ENCODE measurements at regions not wholly inside any gene's neighbourhood (a gene's known extent, or its start where the extent isn't known, plus 50 kb on each side); places are given as distances from the start of the nearest gene placed in this dataset.
A peak's percentile ranks its signal among the peaks of the same experiment; 100 is the strongest.

DNA sequence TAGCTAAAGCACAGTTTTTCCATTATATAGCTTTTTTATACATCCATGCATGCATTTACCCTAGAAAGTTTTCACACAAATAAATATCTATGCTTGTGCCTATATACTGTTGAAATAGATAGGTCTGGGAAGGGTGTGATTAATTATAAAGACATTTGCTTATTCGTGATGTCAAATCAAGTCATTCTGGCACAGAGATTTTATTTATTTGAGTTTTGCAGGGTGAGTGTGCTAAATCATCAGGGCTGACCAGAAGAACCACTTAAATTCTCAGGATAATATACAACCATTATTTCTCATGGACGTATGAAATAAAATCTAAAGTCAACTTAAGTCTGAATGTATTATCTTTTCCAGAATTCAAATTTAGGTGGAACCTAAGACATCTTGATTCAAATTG lies 295.5 kb downstream of the EPHA4 start:
- DNase-seq = no peak

- no peak for DNase-seq
Measured at GRCh38 chr2:221282386-221282785, 289.7 kb downstream of the EPHA4 start.

DNA sequence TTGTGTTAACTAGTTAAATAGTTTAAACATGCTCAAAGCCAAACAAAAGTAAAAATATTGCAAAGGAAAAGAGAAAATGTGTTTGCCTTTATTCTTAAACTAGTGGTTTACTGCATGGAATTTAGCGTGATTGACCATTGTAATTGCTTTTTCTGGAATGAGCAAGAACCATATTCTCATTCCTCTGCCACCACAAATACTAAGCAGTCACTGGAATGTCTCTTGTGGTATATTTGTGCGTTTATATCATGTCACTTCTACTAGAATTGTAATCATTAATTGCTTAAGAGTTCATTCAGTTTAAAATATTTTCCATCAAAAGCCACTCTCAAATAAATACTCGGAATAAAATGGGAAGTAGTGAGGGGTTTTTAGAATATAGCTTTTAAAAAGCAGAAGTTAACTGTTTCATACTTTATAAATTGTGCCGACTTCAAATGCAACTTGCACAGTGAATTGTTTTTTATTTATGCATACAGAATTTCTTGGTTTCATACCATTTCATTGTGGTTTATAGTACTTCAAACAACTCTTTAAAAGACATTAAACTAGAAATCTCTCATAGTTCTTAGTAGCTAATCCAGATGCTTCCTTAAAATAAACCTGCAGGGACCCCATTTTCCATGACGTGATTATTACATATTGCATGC lies 288.1 kb downstream of the EPHA4 start:
- DNase-seq = no peak

DNA sequence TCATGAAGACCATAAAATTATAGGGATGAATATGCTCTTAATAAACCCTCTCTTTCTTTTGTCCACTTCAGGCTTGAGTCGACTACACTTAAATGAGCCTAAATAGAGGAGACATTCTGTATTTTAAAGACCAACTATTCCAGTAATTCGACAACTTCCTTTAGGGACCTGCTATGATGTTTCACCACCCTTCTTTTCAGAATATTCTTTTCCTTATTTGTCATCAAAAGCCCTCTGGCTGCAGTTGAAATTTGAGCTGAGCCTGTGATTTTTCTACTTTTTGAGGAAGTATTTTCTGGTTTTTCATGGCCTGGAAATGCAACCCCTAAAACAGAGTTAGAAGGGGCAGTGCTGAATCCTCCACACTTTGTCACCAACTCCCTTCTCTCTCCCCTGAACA lies 287.0 kb downstream of the EPHA4 start:
- DNase-seq = no peak

- no peak for DNase-seq
Measured at GRCh38 chr2:221286406-221286805, 285.7 kb downstream of the EPHA4 start.

- DNase-seq = no peak
Measured at GRCh38 chr2:221289389-221289788, 282.7 kb downstream of the EPHA4 start.

GRCh38 chr2:221289846-221290245 lies 282.3 kb downstream of the EPHA4 start:
- no peak for DNase-seq

DNA sequence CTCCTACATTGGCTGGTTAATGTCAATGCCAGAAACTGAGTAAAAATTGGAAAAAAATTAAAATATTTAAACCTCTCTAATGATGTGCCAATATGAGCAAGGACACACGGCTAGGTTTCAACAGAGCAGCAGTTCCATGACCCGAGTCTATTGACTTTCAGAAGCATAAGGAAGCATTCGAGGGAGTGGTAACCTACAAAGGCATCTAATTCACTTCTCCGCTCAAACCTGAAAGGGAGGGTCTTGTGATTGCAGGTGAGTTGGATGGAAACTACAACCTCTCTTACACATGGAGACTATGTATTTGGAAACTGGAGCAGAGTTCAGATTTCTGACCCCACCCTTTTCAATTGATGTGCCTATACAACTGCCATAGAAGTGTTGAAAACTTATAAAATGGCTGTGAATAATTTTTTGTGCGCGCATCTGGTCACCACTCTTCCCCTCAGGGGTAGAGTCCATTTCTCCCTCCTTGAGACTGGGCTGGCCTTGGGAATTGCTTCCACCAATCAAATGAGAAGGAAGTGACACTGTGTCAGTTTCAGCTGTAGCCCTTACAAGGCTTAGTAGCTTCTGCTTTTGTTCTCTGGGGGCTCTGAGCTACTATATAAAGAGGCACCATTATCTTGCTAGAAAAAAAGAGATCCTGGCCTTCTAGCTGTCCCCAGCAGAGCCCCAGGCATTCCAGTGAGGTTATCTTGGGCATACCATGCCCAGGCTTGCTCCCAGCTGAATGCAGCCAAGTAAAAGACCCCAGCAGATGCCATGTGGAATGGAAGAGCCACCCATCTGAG lies 278.0 kb downstream of the EPHA4 start:
- DNase-seq = no peak

DNA sequence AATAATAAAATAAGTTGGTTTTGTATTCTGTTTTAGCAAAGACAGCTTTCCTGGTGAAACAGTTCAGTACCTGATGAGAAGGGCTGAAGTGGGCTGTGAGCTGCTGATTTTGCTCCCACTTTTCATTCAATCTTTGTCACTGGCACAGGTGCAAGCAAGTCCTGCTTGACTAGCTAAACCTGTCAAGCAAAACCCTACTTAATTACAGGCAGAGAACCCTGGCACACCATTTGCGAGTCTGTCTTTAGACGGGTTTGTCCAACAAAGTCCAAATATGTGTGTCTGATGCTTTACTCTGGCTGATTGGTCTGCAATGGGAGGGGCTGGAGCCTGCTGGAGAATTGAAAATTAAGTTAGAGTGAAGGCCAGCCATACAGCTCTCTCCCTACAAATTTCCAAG lies 267.2 kb downstream of the EPHA4 start:
- DNase-seq = peak; percentile 30

GRCh38 chr2:221308507-221309066 lies 263.5 kb downstream of the EPHA4 start:
- DNase-seq = no peak

- DNase-seq = peak; percentile 69
Measured at GRCh38 chr2:221309892-221310583, 262.1 kb downstream of the EPHA4 start.

GRCh38 chr2:221310730-221311129 lies 261.4 kb downstream of the EPHA4 start:
- DNase-seq = no peak

- DNase-seq = no peak
Measured at GRCh38 chr2:221312634-221313033, 259.5 kb downstream of the EPHA4 start.

- no peak for DNase-seq
Measured at GRCh38 chr2:221314786-221315185, 257.3 kb downstream of the EPHA4 start.

DNA sequence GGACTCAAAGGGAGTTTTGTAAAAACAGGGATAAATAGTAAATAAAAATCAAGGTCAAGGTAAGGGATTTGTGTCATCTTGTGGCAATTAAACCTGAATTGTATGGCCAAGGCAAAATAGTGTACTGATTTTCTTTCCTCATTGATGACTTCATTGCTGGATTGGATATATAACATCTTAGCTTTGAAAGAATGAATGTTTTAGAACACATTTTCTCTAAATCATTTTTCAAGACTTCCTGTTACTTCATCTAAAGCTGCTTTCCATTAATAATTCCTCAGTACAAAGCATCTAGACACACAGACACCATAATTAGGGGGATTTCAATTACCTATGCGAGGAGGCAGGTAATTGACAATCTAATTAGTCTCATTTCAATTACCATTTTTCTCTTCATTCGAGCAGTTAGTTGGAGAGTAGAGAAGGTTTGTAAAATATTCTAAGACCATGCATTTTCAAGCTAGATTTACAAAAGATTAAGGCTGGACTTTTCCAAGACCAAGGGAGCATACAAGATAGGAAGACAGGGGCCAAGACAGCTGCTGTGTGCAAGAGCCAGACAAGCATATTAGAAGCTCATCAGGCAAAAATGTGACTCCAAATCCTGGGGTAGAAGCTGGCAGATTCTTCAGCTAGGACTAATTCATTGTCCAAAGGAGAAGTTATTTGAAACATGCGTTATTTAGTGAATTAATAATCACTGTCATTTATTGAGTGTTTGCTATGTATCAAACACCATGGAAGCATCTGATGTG lies 253.6 kb downstream of the EPHA4 start:
- no peak for DNase-seq

GRCh38 chr2:221322741-221323140 lies 249.4 kb downstream of the EPHA4 start:
- no peak for DNase-seq

DNA sequence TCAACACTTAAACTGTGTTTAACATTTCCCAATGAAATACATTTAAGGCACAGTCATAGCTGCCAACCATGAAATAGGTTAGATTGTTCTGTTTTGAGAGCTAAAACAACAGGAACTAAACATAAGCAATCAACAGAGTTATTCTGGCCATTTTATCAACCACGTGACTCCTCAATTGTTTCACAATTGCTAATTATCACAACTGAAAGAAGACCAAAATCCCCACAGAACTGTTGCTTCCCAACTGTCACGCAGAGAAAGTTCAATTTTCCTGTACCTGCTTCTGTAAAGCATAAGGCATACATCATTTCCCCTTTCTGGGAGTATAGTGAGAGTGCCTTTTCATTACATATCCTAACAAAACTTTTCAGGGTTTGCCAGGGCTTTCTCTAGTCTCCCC lies 248.6 kb downstream of the EPHA4 start:
- DNase-seq = no peak

- DNase-seq = no peak
Measured at GRCh38 chr2:221330436-221330835, 241.7 kb downstream of the EPHA4 start.

GRCh38 chr2:221334481-221335218 lies 237.5 kb downstream of the EPHA4 start:
- DNase-seq = no peak

GRCh38 chr2:221335219-221335752 lies 236.8 kb downstream of the EPHA4 start:
- peak; percentile 34 for DNase-seq

DNA sequence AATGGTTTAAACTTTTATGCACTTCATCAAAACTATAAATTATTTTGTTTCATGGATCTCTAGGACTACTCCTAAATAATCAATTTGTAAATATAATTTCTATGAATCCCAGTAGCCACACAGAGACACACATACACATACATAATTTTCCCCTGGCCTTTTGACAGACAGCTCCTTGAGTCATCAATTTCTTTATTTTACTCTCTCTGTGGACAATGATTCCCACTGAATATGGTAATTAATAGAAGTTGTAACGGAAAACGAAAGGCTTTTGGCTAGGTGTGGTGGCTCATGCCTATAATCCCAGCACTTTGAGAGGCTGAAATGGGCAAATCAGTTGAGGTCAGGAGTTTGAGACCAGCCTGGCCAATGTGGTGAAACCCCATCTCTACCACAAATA lies 235.1 kb downstream of the EPHA4 start:
- DNase-seq = no peak

Measured in renal pelvis (tissue), 1 donor.